Neural progenitor cell (in vitro differentiated cells): ENCODE measurements at regions not wholly inside any gene's neighbourhood (a gene's known extent, or its start where the extent isn't known, plus 50 kb on each side); places are given as distances from the start of the nearest gene placed in this dataset.

Experiments used
- DNase-seq: peaks from one replicate; pipeline ENCODE4 v3.0.0-alpha.2; 2016; ENCODE audit warnings: low spot score
- H2AFZ ChIP-seq: fragments of 200-600 bp; sonication (generic); replicated peaks from 2 replicates; pipeline ENCODE4 v1.6.1; 2016; ENCODE audit warnings: antibody characterized with exemption
- H3F3A ChIP-seq: fragments of 200-600 bp; sonication (generic); 2 replicates; pipeline ENCODE4 v1.6.1; 2016; ENCODE audit warnings: antibody characterized with exemption, low read depth
- H3K27ac ChIP-seq: fragments of 200-600 bp; sonication (generic); 2 replicates; pipeline ENCODE4 v1.5.1; 2016; ENCODE audit warnings: mild to moderate bottlenecking
- H3K27me3 ChIP-seq: fragments of 200-600 bp; sonication (generic); 2 replicates; pipeline ENCODE4 v1.6.1; 2016; ENCODE audit warnings: mild to moderate bottlenecking, moderate library complexity
- H3K36me3 ChIP-seq: fragments of 200-600 bp; sonication (generic); 2 replicates; pipeline ENCODE4 v1.5.1; 2016
- H3K4me1 ChIP-seq: fragments of 200-600 bp; sonication (generic); 2 replicates; pipeline ENCODE4 v1.6.1; 2016; ENCODE audit warnings: mixed run types
- H3K4me2 ChIP-seq: fragments of 200-600 bp; sonication (generic); 2 replicates; pipeline ENCODE4 v1.6.1; 2016
- H3K4me3 ChIP-seq: fragments of 200-600 bp; sonication (generic); 2 replicates; pipeline ENCODE4 v1.5.1; 2016
- H3K79me2 ChIP-seq: fragments of 200-600 bp; sonication (generic); 2 replicates; pipeline ENCODE4 v1.6.1; 2016; ENCODE audit warnings: low read depth
- H3K9ac ChIP-seq: fragments of 200-600 bp; sonication (generic); 2 replicates; pipeline ENCODE4 v1.6.1; 2016
- H3K9me3 ChIP-seq: fragments of 200-600 bp; sonication (generic); 2 replicates; pipeline ENCODE4 v1.5.1; 2016; ENCODE audit warnings: low read depth
- H4K20me1 ChIP-seq: fragments of 200-600 bp; sonication (generic); 2 replicates; pipeline ENCODE4 v1.6.1; 2016; ENCODE audit warnings: low read depth
- H3K27ac Mint-ChIP-seq: 3 replicates; pipeline ENCODE4 v1.8.0; 2021; ENCODE audit warnings: mixed read lengths
- H3K27me3 Mint-ChIP-seq: 2 replicates; pipeline ENCODE4 v1.8.0; 2022; ENCODE audit warnings: low read depth, mild to moderate bottlenecking, inconsistent platforms, moderate library complexity, mixed read lengths; ENCODE audit not compliant: insufficient read depth
- H3K36me3 Mint-ChIP-seq: 3 replicates; pipeline ENCODE4 v1.8.0; 2021; ENCODE audit warnings: mixed read lengths
- H3K4me1 Mint-ChIP-seq: 3 replicates; pipeline ENCODE4 v1.8.0; 2021; ENCODE audit warnings: mixed read lengths
- H3K4me3 Mint-ChIP-seq: 3 replicates; pipeline ENCODE4 v1.8.0; 2021; ENCODE audit warnings: mild to moderate bottlenecking, moderate library complexity, mixed read lengths
- H3K9me3 Mint-ChIP-seq: 3 replicates; pipeline ENCODE4 v1.8.0; 2020; ENCODE audit warnings: mixed read lengths
- CTCF ChIP-seq: fragments of 200-600 bp; sonication (generic); IDR thresholded peaks from 2 replicates; pipeline ENCODE4 v1.5.1; 2017; ENCODE audit warnings: antibody characterized with exemption, mild to moderate bottlenecking
- EZH2 ChIP-seq: fragments of 200-600 bp; sonication (generic); IDR thresholded peaks from 2 replicates; pipeline ENCODE4 v1.6.1; 2017; ENCODE audit warnings: antibody characterized with exemption, mild to moderate bottlenecking, moderate library complexity
- EZH2phosphoT487 ChIP-seq: fragments of 200-600 bp; sonication (generic); IDR thresholded peaks from 2 replicates; pipeline ENCODE4 v1.6.1; 2017; ENCODE audit warnings: antibody characterized with exemption

- H3K36me3 ChIP-seq: no peaks in the 10 kb centered on the region
- TF ChIP-seq EZH2 (no peak), EZH2phosphoT487 (no peak), CTCF (no peak)
- no peak overlapping the region for H2AFZ ChIP-seq
- H4K20me1 ChIP-seq: no peaks in the 10 kb centered on the region
- H3K9me3 Mint-ChIP-seq: no peaks in the 10 kb centered on the region
- H3K79me2 ChIP-seq: no peaks in the 10 kb centered on the region
- no peaks in the 10 kb centered on the region for H3K4me1 Mint-ChIP-seq
- H3K9me3 ChIP-seq: no peaks in the 10 kb centered on the region
- no peaks in the 10 kb centered on the region for H3K27me3 ChIP-seq
- no peaks in the 10 kb centered on the region for H3K36me3 Mint-ChIP-seq
- no peak for DNase-seq
- H3K4me2 ChIP-seq: no peak overlapping the region
- no peaks in the 10 kb centered on the region for H3K4me1 ChIP-seq
- peaks cover 9% of the 10 kb centered on the region for H3K27me3 Mint-ChIP-seq
- H3K27ac ChIP-seq: no peak overlapping the region
- H3K4me3 ChIP-seq: no peak overlapping the region
- H3K4me3 Mint-ChIP-seq: no peak overlapping the region
- no peaks in the 10 kb centered on the region for H3F3A ChIP-seq
- no peak overlapping the region for H3K9ac ChIP-seq
- no peak overlapping the region for H3K27ac Mint-ChIP-seq
Observed at GRCh38 chr1:4590756-4591155, 63.7 kb upstream of the AJAP1 start.

GRCh38 chr1:4591926-4592325, 62.5 kb upstream of the AJAP1 start:
- no peaks in the 10 kb centered on the region for H4K20me1 ChIP-seq
- H3K4me3 Mint-ChIP-seq: no peak overlapping the region
- no peaks in the 10 kb centered on the region for H3K36me3 ChIP-seq
- H3K9me3 Mint-ChIP-seq: no peaks in the 10 kb centered on the region
- H3K27me3 Mint-ChIP-seq: peaks cover 9% of the 10 kb centered on the region
- no peaks in the 10 kb centered on the region for H3F3A ChIP-seq
- no peak overlapping the region for H2AFZ ChIP-seq
- no peaks in the 10 kb centered on the region for H3K27me3 ChIP-seq
- no peaks in the 10 kb centered on the region for H3K4me1 ChIP-seq
- no peak overlapping the region for H3K4me3 ChIP-seq
- H3K79me2 ChIP-seq: no peaks in the 10 kb centered on the region
- no peak overlapping the region for H3K4me2 ChIP-seq
- TF ChIP-seq CTCF (no peak), EZH2phosphoT487 (no peak), EZH2 (no peak)
- no peaks in the 10 kb centered on the region for H3K4me1 Mint-ChIP-seq
- no peak overlapping the region for H3K9ac ChIP-seq
- DNase-seq: no peak
- H3K36me3 Mint-ChIP-seq: no peaks in the 10 kb centered on the region
- H3K9me3 ChIP-seq: no peaks in the 10 kb centered on the region
- no peak overlapping the region for H3K27ac ChIP-seq
- no peak overlapping the region for H3K27ac Mint-ChIP-seq

- TF ChIP-seq CTCF (no peak), EZH2 (no peak), EZH2phosphoT487 (no peak)
- Histone ChIP-seq H3K27me3 (no peaks in the 10 kb centered on the region), H3K4me1 (no peaks in the 10 kb centered on the region), H2AFZ (no peak overlapping the region), H3K79me2 (no peaks in the 10 kb centered on the region), H4K20me1 (no peaks in the 10 kb centered on the region), H3K27ac (no peak overlapping the region), H3K9ac (no peak overlapping the region), H3K9me3 (no peaks in the 10 kb centered on the region), H3K36me3 (no peaks in the 10 kb centered on the region), H3K4me3 (no peak overlapping the region), H3F3A (no peaks in the 10 kb centered on the region), H3K4me2 (no peak overlapping the region)
- no peaks in the 10 kb centered on the region for H3K36me3 Mint-ChIP-seq
- no peaks in the 10 kb centered on the region for H3K4me1 Mint-ChIP-seq
- no peak for DNase-seq
- no peak overlapping the region for H3K4me3 Mint-ChIP-seq
- peak overlapping the region; percentile 46 for H3K27ac Mint-ChIP-seq
- H3K27me3 Mint-ChIP-seq: peaks cover 9% of the 10 kb centered on the region
- H3K9me3 Mint-ChIP-seq: no peaks in the 10 kb centered on the region
Observed at GRCh38 chr1:4593106-4593505, 61.3 kb upstream of the AJAP1 start.
